NCI-H2029 treated with DMSO at 0.1 percent for 48 hours (cell line): ENCODE measurements at regions not wholly inside any gene's neighbourhood (a gene's known extent, or its start where the extent isn't known, plus 50 kb on each side); places are given as distances from the start of the nearest gene placed in this dataset.
"Not testable (repeated sequence)": the region's sequence is repeated elsewhere in the genome, so short reads cannot be mapped to it uniquely, and the experiment has no call there.

Experiments
- DNase-seq: peaks from one replicate; lab custom pipeline; 2025; lab: John Stamatoyannopoulos, UW

GRCh38 chr1:244322791-244323521 is 128.8 kb downstream of the ADSS2 start:
- no peak for DNase-seq

GRCh38 chr1:244324176-244324883 is 127.4 kb downstream of the ADSS2 start:
- DNase-seq, result no peak

DNA sequence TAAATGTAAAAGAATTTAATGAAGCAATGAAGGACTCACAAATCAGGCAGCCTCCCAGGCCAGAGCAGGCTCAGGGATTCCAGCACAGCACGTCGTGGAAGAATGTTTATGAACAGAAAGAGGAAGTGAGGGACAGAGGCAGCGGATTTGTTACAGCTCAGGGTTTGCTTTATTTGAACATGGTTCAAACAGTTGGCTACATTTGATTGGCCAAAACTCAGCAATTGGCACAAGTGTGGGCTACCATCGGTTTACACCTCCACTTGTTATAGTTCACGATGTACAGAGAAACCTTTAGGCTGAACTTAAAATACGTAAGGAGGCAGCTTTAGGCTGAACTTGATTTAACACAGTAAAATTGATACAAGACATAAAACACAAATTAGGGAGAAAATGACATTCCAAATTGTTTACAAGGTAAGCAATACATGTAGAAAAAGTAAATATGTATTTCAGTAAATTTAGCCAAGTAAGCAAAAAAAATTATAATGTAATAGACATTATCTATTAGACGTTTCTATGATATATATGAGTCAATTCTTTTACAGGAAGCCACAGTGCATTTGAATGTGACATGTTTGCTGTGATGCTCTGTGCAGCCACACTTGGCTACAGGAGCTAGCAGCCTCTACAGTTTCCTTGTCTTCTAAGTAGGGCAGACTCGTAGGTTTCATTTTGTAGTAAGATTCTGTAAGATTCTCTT is 126.5 kb downstream of the ADSS2 start:
- DNase-seq, result no peak

DNA sequence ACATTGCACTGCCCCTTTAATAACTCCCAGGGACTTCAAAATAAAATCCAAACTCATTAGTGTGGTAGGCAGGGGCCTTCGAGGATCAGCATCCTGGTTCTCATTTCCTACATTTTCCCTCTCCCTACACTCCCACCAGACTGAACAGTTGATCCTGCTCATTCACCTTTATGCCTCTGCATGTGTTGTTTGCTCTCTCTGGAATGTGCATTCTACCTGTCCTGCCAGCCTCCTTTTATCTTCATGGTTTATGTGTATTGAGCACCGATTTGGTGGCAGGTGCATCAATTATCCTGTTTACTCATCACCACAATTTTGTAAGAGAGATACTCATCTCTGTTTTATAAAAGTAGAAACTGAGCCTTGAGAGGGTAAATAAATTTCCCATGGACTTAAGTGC is 125.0 kb downstream of the ADSS2 start:
- peak; percentile 17 for DNase-seq

DNA sequence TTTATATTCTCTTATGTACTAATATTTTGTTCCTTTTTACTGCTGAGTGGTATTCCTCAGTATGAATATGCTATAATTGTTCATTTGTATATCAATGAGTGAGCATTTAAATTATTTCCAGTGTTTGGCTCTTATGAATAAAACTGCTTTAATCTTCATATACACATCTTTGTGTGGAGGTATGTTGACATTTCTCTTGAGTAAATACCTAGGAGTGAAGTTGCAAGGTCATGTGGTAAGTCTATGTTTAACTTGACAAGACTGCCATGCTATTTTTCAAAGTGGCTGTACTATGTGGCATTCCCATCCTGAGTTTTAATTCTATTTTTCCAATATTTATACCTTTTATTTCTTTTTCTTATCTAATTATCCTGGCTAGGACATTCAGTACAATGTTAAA is 124.2 kb downstream of the ADSS2 start:
- no peak for DNase-seq

GRCh38 chr1:244328476-244328875 is 123.2 kb downstream of the ADSS2 start:
- DNase-seq, result no peak

- DNase-seq, result no peak
Observed at GRCh38 chr1:244329591-244330317, 122.0 kb downstream of the ADSS2 start.

DNA sequence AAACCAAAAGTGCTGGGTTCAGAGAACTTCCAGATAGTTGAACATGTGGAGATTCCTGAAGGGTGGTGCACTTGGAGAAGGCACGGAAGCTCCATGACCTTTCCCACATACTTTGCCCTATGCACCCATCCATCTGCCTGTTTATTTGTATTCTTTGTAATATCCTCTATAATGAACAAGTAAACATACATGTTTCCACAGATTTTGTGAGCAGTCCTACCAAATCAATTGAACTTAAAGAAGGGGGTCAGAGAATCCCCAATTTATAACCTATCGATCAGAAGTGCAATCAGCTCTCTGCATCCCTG is 121.4 kb downstream of the ADSS2 start:
- no peak for DNase-seq

DNA sequence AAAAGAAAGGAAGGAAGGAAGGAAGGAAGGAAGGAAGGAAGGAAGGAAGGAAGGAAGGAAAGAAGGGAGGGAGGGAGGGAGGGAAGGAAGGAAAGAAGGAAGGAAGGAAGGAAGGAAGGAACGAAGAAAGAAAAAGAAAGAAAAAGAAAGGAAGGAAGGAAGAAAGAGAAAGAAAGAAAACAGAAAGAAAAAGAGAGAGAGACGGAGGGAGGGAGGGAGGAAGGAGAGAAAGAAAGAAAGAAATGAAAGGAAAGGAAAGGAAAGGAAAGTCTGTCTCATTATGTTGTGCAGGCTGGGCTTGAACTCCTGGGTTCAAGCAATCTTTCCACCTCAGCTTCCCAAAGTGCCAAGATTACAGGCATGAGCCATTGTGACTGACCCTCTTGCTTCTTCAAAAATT is 118.9 kb downstream of the ADSS2 start:
- not testable (repeated sequence) for DNase-seq

DNA sequence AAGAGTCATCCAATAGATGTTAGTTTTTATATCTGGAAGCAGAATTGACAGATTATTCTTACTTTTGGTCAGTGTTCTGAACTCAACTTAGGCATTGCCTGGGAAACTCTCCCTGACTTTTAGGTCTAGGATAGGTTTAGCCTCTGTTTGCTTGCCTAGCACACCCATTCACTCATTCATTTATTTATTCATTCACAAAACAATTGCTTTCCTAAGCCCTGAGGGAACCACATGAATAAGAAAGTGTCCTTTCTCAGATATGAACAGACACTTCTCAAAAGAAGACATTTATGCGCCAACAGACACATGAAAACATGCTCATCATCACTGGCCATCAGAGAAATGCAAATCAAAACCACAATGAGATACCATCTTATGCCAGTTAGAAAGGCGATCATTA is 117.4 kb downstream of the ADSS2 start:
- not testable (repeated sequence) for DNase-seq

DNA sequence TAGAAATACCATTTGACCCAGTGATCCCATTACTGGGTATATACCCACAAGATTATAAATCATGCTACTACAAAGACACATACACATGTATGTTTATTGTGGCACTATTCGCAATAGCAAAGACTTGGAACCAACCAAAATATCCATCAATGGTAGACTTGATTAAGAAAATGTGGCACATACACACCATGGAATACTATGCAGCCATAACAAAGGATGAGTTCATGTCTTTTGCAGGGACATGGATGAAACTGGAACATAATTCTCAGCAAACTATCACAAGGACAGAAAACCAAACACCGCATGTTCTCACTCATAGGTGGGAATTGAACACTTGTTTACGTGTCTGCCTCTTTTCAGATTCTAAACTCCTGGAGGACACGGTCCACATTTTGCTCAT is 116.9 kb downstream of the ADSS2 start:
- DNase-seq, result not testable (repeated sequence)

- DNase-seq, result no peak
Observed at GRCh38 chr1:244335456-244335855, 116.3 kb downstream of the ADSS2 start.

GRCh38 chr1:244336232-244336899 is 115.3 kb downstream of the ADSS2 start:
- DNase-seq, result no peak

DNA sequence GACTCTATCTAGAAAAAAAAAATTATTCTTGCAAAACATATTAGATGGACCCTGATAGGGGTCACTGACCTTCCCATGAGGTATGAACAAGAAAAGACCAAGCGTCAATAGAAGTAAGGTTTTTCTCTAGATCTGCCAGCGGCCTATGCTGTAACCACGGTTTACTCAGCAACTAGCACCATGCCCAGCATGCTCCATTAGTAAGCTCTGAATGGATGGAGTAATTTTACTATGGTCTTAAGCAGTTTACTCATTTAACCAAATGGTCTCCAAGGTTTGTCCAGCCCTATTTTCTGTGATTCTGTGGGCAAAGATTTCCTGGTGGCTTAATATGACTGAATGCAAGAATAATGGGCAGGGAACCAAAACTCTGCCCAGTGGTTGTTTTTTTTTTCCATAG is 113.9 kb downstream of the ADSS2 start:
- DNase-seq, result no peak

DNA sequence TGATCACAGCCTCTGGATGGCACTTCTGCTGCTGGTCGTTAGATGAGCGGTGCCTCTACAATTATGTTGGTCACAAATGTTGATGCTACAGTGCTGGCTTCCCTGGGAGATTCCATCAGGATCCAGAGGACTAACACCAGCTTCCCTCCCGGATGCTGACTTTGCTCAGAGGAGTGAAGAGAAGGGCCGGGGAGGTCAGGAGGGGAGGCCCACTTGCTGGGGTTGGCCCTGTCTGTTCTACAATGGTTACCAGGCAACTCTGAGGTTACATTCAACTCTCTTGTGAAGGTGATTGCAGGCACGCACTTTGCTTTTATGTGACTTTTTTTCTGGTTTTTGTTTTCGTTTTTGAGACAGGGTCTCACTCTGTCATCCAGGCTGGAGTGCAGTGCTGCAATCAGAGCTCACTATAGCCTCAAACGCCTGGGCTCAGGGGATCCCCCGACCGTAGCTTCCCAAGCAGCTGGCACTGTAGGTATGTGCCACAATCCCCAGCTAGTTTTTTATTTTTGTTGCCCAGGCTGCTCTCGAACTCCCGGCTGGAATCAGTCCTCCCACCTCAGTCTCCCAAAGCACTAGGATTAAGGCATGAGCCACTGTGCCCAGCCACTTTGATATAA is 112.5 kb downstream of the ADSS2 start:
- DNase-seq, result no peak

GRCh38 chr1:244339776-244340175 is 111.9 kb downstream of the ADSS2 start:
- DNase-seq, result no peak

DNA sequence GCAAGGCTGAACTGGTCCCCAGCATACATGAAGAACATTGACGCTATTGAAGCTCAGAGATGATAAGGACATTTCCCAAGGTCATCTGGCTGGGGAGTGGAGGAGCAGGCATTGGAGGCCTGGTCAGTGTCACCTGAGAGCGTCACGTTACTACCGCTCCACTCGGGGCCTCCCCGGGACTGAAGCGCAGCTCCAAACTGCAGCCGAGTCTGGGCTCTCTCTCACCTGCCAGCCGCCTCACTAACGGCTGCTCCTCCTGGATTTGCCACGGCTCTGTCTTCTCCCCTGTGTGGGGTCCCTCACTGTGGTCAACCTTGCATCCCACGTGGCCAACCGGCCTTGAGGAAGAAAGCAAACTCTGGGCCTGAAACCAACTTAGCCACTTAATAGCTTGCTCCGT is 111.3 kb downstream of the ADSS2 start:
- no peak for DNase-seq

- no peak for DNase-seq
Observed at GRCh38 chr1:244341455-244342450, 110.0 kb downstream of the ADSS2 start.

- DNase-seq, result no peak
Observed at GRCh38 chr1:244344001-244344400, 107.7 kb downstream of the ADSS2 start.

GRCh38 chr1:244346972-244347618 is 104.6 kb downstream of the ADSS2 start:
- DNase-seq, result no peak
